Common myeloid progenitor, CD34-positive (primary cell): ENCODE measurements at regions not wholly inside any gene's neighbourhood (a gene's known extent, or its start where the extent isn't known, plus 50 kb on each side); places are given as distances from the start of the nearest gene placed in this dataset.

ENCODE experiments used
- CTCF ChIA-PET: fragments of 350-600 bp; sonication (Branson Sonifier 250); formaldehyde crosslinking; loops from one replicate; lab custom pipeline; 2021; ENCODE audit warnings: antibody characterized with exemption; lab: Charles Lee
- POLR2A ChIA-PET: fragments of 350-600 bp; sonication (Branson Sonifier 250); formaldehyde crosslinking; loops from one replicate; lab custom pipeline; 2021; ENCODE audit warnings: antibody characterized with exemption; lab: Charles Lee
- DNase-seq, 3 donors: peaks; one replicate each; pipeline versions ENCODE4 v3.0.0 to v3.0.0-alpha.2; 2013
- H3K27ac ChIP-seq, 2 experiments: 1 replicate in 1 of 2; 2 replicates in 1 of 2; pipeline ENCODE4 v1.7.0; 2013; ENCODE audit warnings: inconsistent platforms in 2 of 2, low read length in 2 of 2, mild to moderate bottlenecking in 2 of 2, low read depth in 1 of 2, moderate library complexity in 1 of 2; ENCODE audit not compliant: severe bottlenecking in 2 of 2, insufficient read depth in 1 of 2, poor library complexity in 1 of 2
- H3K27me3 ChIP-seq, 5 experiments: replicated peaks in 2 of 5; 1 replicate in 3 of 5; 2 replicates in 2 of 5; pipeline versions ENCODE4 v1.6.1 to v1.7.0; 2013; ENCODE audit warnings: low read length in 4 of 5, mild to moderate bottlenecking in 2 of 5, moderate library complexity in 2 of 5, inconsistent platforms in 1 of 5; ENCODE audit not compliant: insufficient read depth in 5 of 5, control insufficient read depth in 4 of 5
- H3K36me3 ChIP-seq, 4 experiments: 1 replicate in 2 of 4; 2 replicates in 2 of 4; pipeline versions ENCODE4 v1.6.1 to v1.7.0; 2013; ENCODE audit warnings: low read length in 3 of 4, control low read depth in 1 of 4, mild to moderate bottlenecking in 1 of 4; ENCODE audit not compliant: control insufficient read depth in 4 of 4, insufficient read depth in 4 of 4
- H3K4me1 ChIP-seq, 4 experiments: 1 replicate in 3 of 4; 2 replicates in 1 of 4; pipeline versions ENCODE4 v1.6.1 to v1.7.1; 2013; ENCODE audit warnings: low read length in 3 of 4, mild to moderate bottlenecking in 3 of 4, control low read depth in 1 of 4, inconsistent platforms in 1 of 4, moderate library complexity in 1 of 4; ENCODE audit not compliant: control insufficient read depth in 4 of 4, insufficient read depth in 4 of 4; ENCODE audit errors: control extremely low read depth in 1 of 4
- H3K4me3 ChIP-seq, 7 experiments: 1 replicate in 4 of 7; 2 replicates in 3 of 7; pipeline versions ENCODE4 v1.5.1 to v1.7.0; 2013; ENCODE audit warnings: mild to moderate bottlenecking in 7 of 7, low read length in 6 of 7, moderate library complexity in 6 of 7, inconsistent platforms in 2 of 7, low read depth in 2 of 7, control low read depth in 1 of 7; ENCODE audit not compliant: insufficient read depth in 4 of 7, control insufficient read depth in 1 of 7; ENCODE audit errors: extremely low read depth in 1 of 7
- H3K9me3 ChIP-seq, 5 experiments: 1 replicate in 4 of 5; 2 replicates in 1 of 5; pipeline versions ENCODE4 v1.6.1 to v1.7.1; 2013; ENCODE audit warnings: low read length in 4 of 5, mild to moderate bottlenecking in 2 of 5, inconsistent platforms in 1 of 5, low read depth in 1 of 5, moderate library complexity in 1 of 5; ENCODE audit not compliant: control insufficient read depth in 4 of 5, insufficient read depth in 2 of 5; ENCODE audit errors: control extremely low read depth in 1 of 5
- WGBS: methylation state at CpG from one replicate; pipeline ENCODE4 v1.1.5; 2013; ENCODE audit not compliant: insufficient coverage; 5-methylcytosine and 5-hydroxymethylcytosine counted together

DNA sequence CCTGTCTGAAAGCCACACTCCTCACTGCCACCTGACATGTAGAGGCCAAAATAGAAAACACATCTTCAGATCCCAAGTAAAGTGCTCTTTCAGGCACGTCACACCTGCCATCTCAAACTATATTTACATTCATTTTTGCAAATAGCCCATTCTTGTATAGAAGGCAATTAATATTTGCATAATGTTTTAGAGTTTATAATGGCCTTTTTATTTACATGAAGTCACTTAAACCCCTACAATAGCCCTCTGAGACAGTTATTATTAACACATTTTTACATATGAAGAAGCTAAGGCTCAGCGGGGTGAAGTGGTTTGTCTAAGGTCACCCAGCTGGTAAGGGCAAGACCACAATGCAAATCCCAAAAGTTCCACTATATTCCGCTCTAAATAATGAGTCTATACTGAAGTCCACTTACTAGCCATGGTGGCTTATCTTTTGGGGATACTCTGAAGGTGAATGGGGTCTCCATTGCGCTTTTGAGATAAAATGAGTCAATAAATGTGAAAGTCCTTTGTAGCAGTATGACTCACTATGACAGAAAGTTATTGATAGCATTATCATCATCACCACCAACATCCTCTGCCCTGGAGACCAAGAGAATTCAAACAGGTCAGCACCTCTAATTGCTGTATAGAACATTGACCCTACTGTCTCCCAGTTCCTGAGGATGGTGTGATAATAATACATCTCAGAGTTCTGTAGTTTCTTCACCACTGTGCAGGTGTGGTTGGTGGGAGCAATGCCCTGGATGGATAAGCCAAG, 155.9 kb upstream of the BCL6 start:
- H3K27me3 ChIP-seq, result no peaks in the 10 kb centered on the region
- H3K27ac ChIP-seq, result no peak overlapping the region
- ChIA-PET CTCF (no interaction called here), POLR2A (no interaction called here)
- peaks cover 0 to 5% (median 0%) of the 10 kb centered on the region in 4 experiments for H3K4me1 ChIP-seq
- peaks cover 0 to 5% (median 4%) of the 10 kb centered on the region in 5 experiments for H3K9me3 ChIP-seq
- DNase-seq, result no peak
- no peaks in the 10 kb centered on the region for H3K36me3 ChIP-seq
- no CpG with 5 or more reads among the region's 4 CpGs for WGBS
- no peak overlapping the region for H3K4me3 ChIP-seq

DNA sequence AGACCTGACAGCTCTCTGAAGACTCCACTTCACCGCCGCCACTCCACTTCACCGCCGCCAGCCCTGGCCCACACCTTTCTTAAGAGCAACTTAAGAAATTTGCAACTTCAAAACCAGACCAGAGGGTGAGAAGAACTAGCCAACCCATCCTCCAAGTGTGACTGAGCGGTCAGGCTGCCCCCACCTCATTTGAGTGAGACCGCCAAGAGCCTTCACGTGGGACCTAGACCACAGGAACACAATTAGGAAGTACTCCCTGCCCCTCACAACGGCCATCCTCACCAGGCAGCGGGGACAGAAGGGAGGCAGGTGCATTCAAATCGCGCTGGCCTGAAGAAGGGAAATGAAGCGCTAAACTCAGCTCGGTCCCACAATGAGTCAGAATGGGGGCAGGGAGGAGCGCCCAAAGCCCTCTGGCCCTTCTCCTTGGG, 156.8 kb upstream of the BCL6 start:
- no peak for DNase-seq
- H3K4me1 ChIP-seq, result peaks cover 0 to 5% (median 0%) of the 10 kb centered on the region in 4 experiments
- ChIA-PET CTCF (no interaction called here), POLR2A (no interaction called here)
- no peaks in the 10 kb centered on the region for H3K27me3 ChIP-seq
- H3K9me3 ChIP-seq, result peaks cover 0 to 5% (median 4%) of the 10 kb centered on the region in 5 experiments
- no peaks in the 10 kb centered on the region for H3K36me3 ChIP-seq
- no peak overlapping the region for H3K4me3 ChIP-seq
- no peak overlapping the region for H3K27ac ChIP-seq
- WGBS, result 86% methylated on average over 8 of the region's 14 CpGs

DNA sequence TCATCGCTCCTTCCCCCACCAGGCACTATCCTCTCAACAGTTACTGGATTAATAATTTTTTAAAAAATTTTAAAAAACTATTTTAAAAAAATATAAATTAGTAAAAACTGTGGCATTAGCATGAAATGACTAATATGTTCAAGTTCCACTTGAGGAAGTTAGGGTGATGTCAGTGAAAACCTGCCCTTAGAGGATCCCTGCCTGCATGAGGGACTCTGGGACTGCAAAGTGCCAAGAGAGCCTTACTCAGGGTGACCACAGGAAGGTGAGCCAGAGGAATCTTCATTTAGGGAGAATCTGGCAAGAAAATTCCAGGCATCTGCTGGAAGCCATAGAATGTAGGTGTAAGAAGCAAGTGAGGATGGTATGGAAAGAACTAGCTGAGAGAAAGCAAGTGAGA, 157.7 kb upstream of the BCL6 start:
- H3K27ac ChIP-seq, result no peak overlapping the region
- ChIA-PET POLR2A (no interaction called here), CTCF (no interaction called here)
- H3K36me3 ChIP-seq, result no peaks in the 10 kb centered on the region
- no CpG with 5 or more reads among the region's 1 CpG for WGBS
- H3K4me1 ChIP-seq, result peaks cover 0 to 5% (median 0%) of the 10 kb centered on the region in 4 experiments
- H3K27me3 ChIP-seq, result no peaks in the 10 kb centered on the region
- no peak for DNase-seq
- peaks cover 0 to 5% (median 4%) of the 10 kb centered on the region in 5 experiments for H3K9me3 ChIP-seq
- no peak overlapping the region for H3K4me3 ChIP-seq

DNA sequence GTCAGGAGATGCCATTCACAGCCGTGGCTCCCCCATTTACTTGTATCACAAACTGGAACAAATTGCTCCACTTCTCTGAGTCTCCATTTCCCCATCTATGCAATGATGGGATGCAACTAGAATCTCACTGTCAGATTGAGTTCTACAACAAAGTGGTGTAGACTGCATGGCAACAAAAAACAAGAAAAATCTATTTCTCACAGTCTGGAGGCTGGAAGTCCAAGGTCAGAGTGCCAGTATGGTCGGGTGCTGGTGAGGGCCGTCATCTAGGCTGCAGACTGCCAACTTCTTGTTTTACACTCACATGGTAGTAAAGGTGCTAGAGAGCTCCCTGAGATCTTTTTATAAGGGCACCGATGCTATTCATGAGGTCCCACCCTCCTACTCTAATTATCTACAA, 158.4 kb upstream of the BCL6 start:
- 100% methylated on average over 2 of the region's 4 CpGs for WGBS
- H3K4me3 ChIP-seq, result no peak overlapping the region
- CTCF ChIA-PET, result no interaction called here
- peaks cover 0 to 5% (median 4%) of the 10 kb centered on the region in 5 experiments for H3K9me3 ChIP-seq
- no peak for DNase-seq
- no peaks in the 10 kb centered on the region for H3K36me3 ChIP-seq
- no peak overlapping the region for H3K27ac ChIP-seq
- peaks cover 0 to 5% (median 0%) of the 10 kb centered on the region in 4 experiments for H3K4me1 ChIP-seq
- POLR2A ChIA-PET, result no interaction called here
- no peaks in the 10 kb centered on the region for H3K27me3 ChIP-seq

DNA sequence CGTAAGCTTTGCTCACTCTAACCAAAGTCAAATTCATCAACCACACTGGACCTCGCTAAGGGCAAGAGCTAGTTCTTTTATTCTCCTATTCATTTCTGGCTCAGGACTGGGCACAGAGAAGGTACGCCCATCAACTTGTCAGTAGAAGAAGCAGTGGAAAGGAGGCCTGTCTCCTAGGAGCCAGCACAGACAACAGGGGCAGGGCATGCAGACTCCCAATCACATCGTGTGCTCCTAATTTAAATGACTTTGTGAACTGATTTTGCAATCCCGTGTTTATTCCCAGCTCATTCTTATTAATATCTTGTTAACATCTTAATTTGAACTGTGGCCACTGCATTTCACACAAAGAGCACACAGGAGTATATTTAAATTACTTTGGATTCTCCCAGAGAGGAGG, 161.1 kb upstream of the BCL6 start:
- Histone ChIP-seq H3K9me3 (peaks cover 0 to 5% (median 4%) of the 10 kb centered on the region in 5 experiments), H3K27me3 (no peaks in the 10 kb centered on the region), H3K36me3 (no peaks in the 10 kb centered on the region), H3K4me1 (peaks cover 0 to 5% (median 0%) of the 10 kb centered on the region in 4 experiments), H3K4me3 (no peak overlapping the region), H3K27ac (no peak overlapping the region)
- CTCF ChIA-PET, result no interaction called here
- no peak for DNase-seq
- 75% methylated on average over 5 of the region's 5 CpGs for WGBS
- POLR2A ChIA-PET, result no interaction called here

DNA sequence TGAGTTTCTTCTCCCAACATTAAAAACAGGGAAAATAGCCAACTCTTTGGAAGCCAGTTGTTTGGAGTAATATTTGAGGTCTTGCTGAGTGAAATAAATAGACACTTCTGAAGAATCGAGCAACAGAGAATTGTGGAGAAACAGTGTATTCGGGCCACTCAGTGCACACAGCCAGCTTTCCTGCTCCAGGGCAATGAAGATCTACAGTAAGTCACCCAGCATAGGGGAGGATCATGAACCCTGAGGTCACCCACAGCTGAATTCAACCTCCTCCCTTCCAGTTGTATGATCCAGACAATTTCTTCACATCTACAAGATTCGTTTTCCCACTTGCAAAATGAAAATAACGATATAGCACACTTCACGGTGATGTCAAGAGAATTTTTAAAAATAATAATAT, 161.7 kb upstream of the BCL6 start:
- Histone ChIP-seq H3K27me3 (no peaks in the 10 kb centered on the region), H3K36me3 (no peaks in the 10 kb centered on the region), H3K27ac (no peak overlapping the region), H3K4me3 (no peak overlapping the region), H3K9me3 (peaks cover 0 to 5% (median 4%) of the 10 kb centered on the region in 5 experiments), H3K4me1 (peaks cover 0 to 5% (median 0%) of the 10 kb centered on the region in 4 experiments)
- DNase-seq, result no peak
- POLR2A ChIA-PET, result no interaction called here
- WGBS, result 100% methylated on average over 2 of the region's 5 CpGs
- CTCF ChIA-PET, result no interaction called here

DNA sequence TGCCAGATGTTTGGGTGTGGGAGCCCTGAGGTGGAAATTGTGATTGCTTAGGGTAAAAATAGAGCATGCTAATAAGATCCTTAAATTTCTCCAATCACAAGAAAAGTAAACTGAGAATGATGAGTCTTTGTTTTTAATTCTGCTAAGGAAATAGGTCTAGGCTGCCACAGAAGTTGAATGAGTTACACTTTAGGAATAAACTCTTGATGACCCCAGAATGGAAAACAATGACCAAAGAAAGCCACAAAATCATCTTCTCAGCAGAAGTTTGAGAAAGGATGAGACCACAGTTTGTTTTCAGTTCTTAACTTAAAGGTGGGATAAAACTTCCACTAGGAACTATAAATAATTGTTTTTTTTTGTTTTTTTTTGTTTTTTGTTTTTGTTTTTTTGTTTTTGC, 164.6 kb upstream of the BCL6 start:
- ChIA-PET CTCF (interaction anchor here (0.6 kb wide), 1 partner anchor 257 kb away, joined by 4 read pairs; no protein-coding TSS in a partner anchor), POLR2A (no interaction called here)
- Histone ChIP-seq H3K4me1 (peaks cover 0 to 7% (median 2%) of the 10 kb centered on the region in 4 experiments), H3K27me3 (no peaks in the 10 kb centered on the region), H3K9me3 (no peaks in the 10 kb centered on the region), H3K27ac (no peak overlapping the region), H3K4me3 (no peak overlapping the region), H3K36me3 (no peaks in the 10 kb centered on the region)
- no peak for DNase-seq
